Pancreas (tissue), 10 donors: ENCODE measurements at regions not wholly inside any gene's neighbourhood (a gene's known extent, or its start where the extent isn't known, plus 50 kb on each side); places are given as distances from the start of the nearest gene placed in this dataset.

Experiments used
- ATAC-seq, 4 donors: fragments of 200-7000 bp; cut with Tn5 transposase; one replicate each; pipeline versions ENCODE4 v1.8.0 to v1.9.1; 2020; ENCODE audit warnings: mild to moderate bottlenecking in 4 of 4, moderate library complexity in 4 of 4
- DNase-seq, 6 donors: peaks; one replicate each; pipeline ENCODE4 v3.0.0-alpha.2; 2020
- FAIRE-seq: peaks from 2 replicates; lab custom pipeline; 2012; peaks lifted over from hg19 to GRCh38; lab: Jason Lieb, UNC
- H3K27ac ChIP-seq, 4 donors: fragments of 200-600 bp; sonication (generic); 1 replicate in 3 of 4; 2 replicates in 1 of 4; pipeline versions ENCODE4 v1.5.0 to v1.8.0; 2020
- H3K27me3 ChIP-seq, 4 donors: fragments of 200-600 bp; one replicate each; pipeline ENCODE4 v1.8.0; 2021
- H3K36me3 ChIP-seq, 3 donors: fragments of 200-600 bp; sonication (generic) in 1 of 3; one replicate each; pipeline versions ENCODE4 v1.5.0 to v1.8.0; 2020 to 2021
- H3K4me1 ChIP-seq, 3 donors: fragments of 200-600 bp; one replicate each; pipeline ENCODE4 v1.8.0; 2021
- H3K4me3 ChIP-seq, 4 donors: fragments of 200-600 bp; sonication (generic) in 2 of 4; one replicate each; pipeline versions ENCODE4 v1.5.0 to v1.8.0; 2020 to 2021
- H3K9me3 ChIP-seq, 4 donors: fragments of 200-600 bp; one replicate each; pipeline ENCODE4 v1.8.0; 2021
- CTCF ChIP-seq, 4 donors: fragments of 200-600 bp; sonication (generic) in 3 of 4; IDR thresholded peaks; one replicate each; pipeline versions ENCODE4 v1.5.0 to v1.8.0; 2021; ENCODE audit warnings: antibody characterized with exemption in 4 of 4
- WGBS, 2 donors: extraction: QIAGEN DNeasy Blood & Tissue Kit; methylation state at CpG; one replicate each; pipeline ENCODE4 v1.1.7; 2013; 5-methylcytosine and 5-hydroxymethylcytosine counted together
- intact Hi-C, 3 donors: fragments of 100-400 bp; cut with DNase I; formaldehyde crosslinking; loops; one replicate each; pipeline versions ENCODE4 v1.11.1 to v1.14.2; 2022
- donor health status: healthy with polysubstance abuse.
- donor health status: DM: no; HTN: no; CAD: no; lungs with moderate emphysema.
- donor health status: DM: no; HTN: no; CAD: no.
- donor health status: control.
- donor health status: control.
- donor health status: Bipolar disorder and iron deficiency.
- donor health status: DM: yes; HTN: yes; CAD: no.
- donor health status: DM: no; HTN: no; CAD: no.
- donor health status: DM: no; HTN: no; CAD: no.
- donor health status: DM: yes; HTN: yes; CAD: no.

GRCh38 chr20:41989935-41990635 lies 371.9 kb upstream of the CHD6 start:
- WGBS, 2 donors: 28 to 31% methylated on average over 10 of the region's 10 CpGs
- FAIRE-seq: no peak
- Histone ChIP-seq H3K27me3 (peaks cover 0 to 8% (median 2%) of the 10 kb centered on the region in 4 donors), H3K9me3 (no peaks in the 10 kb centered on the region), H3K4me3 (no peak overlapping the region), H3K27ac (no peak overlapping the region), H3K36me3 (no peaks in the 10 kb centered on the region), H3K4me1 (no peaks in the 10 kb centered on the region)
- no peak for DNase-seq
- no peak for ATAC-seq
- intact Hi-C loops: no loop called here
- TF ChIP-seq CTCF (IDR thresholded peaks at IDR 0.05): no peak

GRCh38 chr20:41989039-41989679 lies 371.0 kb upstream of the CHD6 start:
- no peak for FAIRE-seq

GRCh38 chr20:41984031-41984430 lies 365.9 kb upstream of the CHD6 start:
- FAIRE-seq (no peak), ATAC-seq (no peak)
- TF ChIP-seq CTCF (IDR thresholded peaks at IDR 0.05): no peak

More at GRCh38 chr20:41989039-41989679, 371.0 kb upstream of the CHD6 start:
- Histone ChIP-seq H3K9me3 (no peaks in the 10 kb centered on the region), H3K4me3 (no peak overlapping the region), H3K27ac (no peak overlapping the region), H3K36me3 (no peaks in the 10 kb centered on the region), H3K4me1 (no peaks in the 10 kb centered on the region), H3K27me3 (peaks cover 0 to 8% (median 2%) of the 10 kb centered on the region in 4 donors)
- DNase-seq: no peak
- ATAC-seq: no peak
- TF ChIP-seq CTCF (IDR thresholded peaks at IDR 0.05): no peak
- intact Hi-C loops: no loop called here
- WGBS, 2 donors: 45 to 66% methylated on average over 3 of the region's 3 CpGs

GRCh38 chr20:41983159-41983558 lies 365.0 kb upstream of the CHD6 start:
- TF ChIP-seq CTCF (IDR thresholded peaks at IDR 0.05): no peak
- Histone ChIP-seq H3K9me3 (no peaks in the 10 kb centered on the region), H3K4me3 (no peak overlapping the region), H3K27ac (no peak overlapping the region), H3K27me3 (peaks cover 0 to 3% (median under 1%) of the 10 kb centered on the region in 4 donors), H3K4me1 (no peaks in the 10 kb centered on the region), H3K36me3 (no peaks in the 10 kb centered on the region)
- FAIRE-seq (no peak), ATAC-seq (no peak), DNase-seq (no peak)
- intact Hi-C loops: no loop called here
- 52 to 60% methylated on average over 4 of the region's 4 CpGs for WGBS, 2 donors

More at GRCh38 chr20:41984031-41984430, 365.9 kb upstream of the CHD6 start:
- Histone ChIP-seq H3K27me3 (peaks cover 0 to 8% (median 2%) of the 10 kb centered on the region in 4 donors), H3K4me3 (no peak overlapping the region), H3K4me1 (no peaks in the 10 kb centered on the region), H3K9me3 (no peaks in the 10 kb centered on the region), H3K36me3 (no peaks in the 10 kb centered on the region), H3K27ac (no peak overlapping the region)
- intact Hi-C loops: no loop called here
- no peak for DNase-seq
- WGBS, 2 donors: 58 to 64% methylated on average over 2 of the region's 2 CpGs

GRCh38 chr20:41981746-41982145 lies 363.6 kb upstream of the CHD6 start:
- H3K27ac ChIP-seq: no peak overlapping the region
- no peak for ATAC-seq
- no peaks in the 10 kb centered on the region for H3K4me1 ChIP-seq
- FAIRE-seq: no peak
- DNase-seq: no peak
- intact Hi-C loops: no loop called here
- H3K36me3 ChIP-seq: no peaks in the 10 kb centered on the region
- no peak overlapping the region for H3K4me3 ChIP-seq
- H3K27me3 ChIP-seq: no peaks in the 10 kb centered on the region
- TF ChIP-seq CTCF (IDR thresholded peaks at IDR 0.05): no peak
- no peaks in the 10 kb centered on the region for H3K9me3 ChIP-seq
- 91 to 96% methylated on average over 3 of the region's 3 CpGs for WGBS, 2 donors
